ENCODE measurements at regions not wholly inside any gene's neighbourhood (a gene's known extent, or its start where the extent isn't known, plus 50 kb on each side); places are given as distances from the start of the nearest gene placed in this dataset.

DNA sequence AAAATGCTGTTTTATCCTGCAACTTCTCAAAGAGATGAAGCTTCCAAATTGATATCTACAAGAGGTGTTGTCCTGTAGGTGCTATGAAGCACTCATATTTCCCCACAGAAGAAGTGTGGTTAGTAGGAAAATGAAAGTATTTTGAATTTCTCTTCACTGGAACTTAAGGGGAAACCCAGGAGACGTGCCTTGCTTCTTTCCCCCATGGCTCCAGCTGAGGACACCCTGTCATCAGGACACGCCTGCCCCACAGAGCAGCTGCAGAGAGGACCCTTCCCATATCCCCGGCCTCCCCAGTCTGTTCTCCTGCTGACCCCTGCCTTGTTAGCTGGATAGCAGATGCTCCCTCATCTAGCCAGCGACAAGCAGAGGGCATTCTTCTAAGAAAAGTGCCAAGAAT lies 371.3 kb downstream of the COG6 start (continued):
- TF ChIP-seq CHAMP1 (IDR thresholded peaks at IDR 0.05) (no peak), MCM5 (IDR thresholded peaks at IDR 0.05; ENCODE audit: low read depth) (no peak)

- no peaks in the 10 kb centered on the region for H3K27me3 ChIP-seq (ENCODE audit: control insufficient read depth in 2 of 2, insufficient read depth in 2 of 2, low read length in 2 of 2)
- no peaks in the 10 kb centered on the region for H3K4me1 ChIP-seq (replicated peaks in 1 of 2; ENCODE audit: control insufficient read depth in 2 of 2, insufficient read depth in 2 of 2, low read length in 2 of 2)
- ChIA-PET CTCF (ENCODE audit: low intra/inter-chr PET ratio) (no interaction called here), POLR2A (interaction anchor here (0.6 kb wide), 1 partner anchor 592 kb away, joined by 3 read pairs; no protein-coding TSS in a partner anchor)
- no peaks in the 10 kb centered on the region for H3K79me2 ChIP-seq (ENCODE audit: control insufficient read depth, insufficient read depth, low read length)
- H2AFZ ChIP-seq (ENCODE audit: low read depth, low read length) = no peak overlapping the region
- no peak overlapping the region for H3K9ac ChIP-seq (ENCODE audit: insufficient read depth in 1 of 2, low read depth in 2 of 2, low read length in 2 of 2)
- H3K9me1 ChIP-seq (ENCODE audit: control insufficient read depth, insufficient read depth, low read length) = no peaks in the 10 kb centered on the region
- intact Hi-C loops (cut with micrococcal nuclease) (no loop called here), in situ Hi-C loops (cut with MboI) (no loop called here)
- BruUV-seq (replicated peaks) = no TSS peak
- no peak for ATAC-seq
- no peaks in the 10 kb centered on the region for H3K36me3 ChIP-seq (ENCODE audit: control insufficient read depth, insufficient read depth, low read length)
- no peak overlapping the region for H3K4me3 ChIP-seq
- no peaks in the 10 kb centered on the region for H4K20me1 ChIP-seq (replicated peaks; ENCODE audit: control insufficient read depth, insufficient read depth, low read length)
- WGBS (ENCODE audit: insufficient coverage, low coverage, missing lambda C conversion rate) = 0% methylated on average over 2 of the region's 2 CpGs
- no peak for FAIRE-seq
- H3K27ac ChIP-seq (ENCODE audit: extremely low read depth, low read depth, low read length) = no peak overlapping the region
- H3K4me2 ChIP-seq (ENCODE audit: insufficient read depth, low read length) = no peak overlapping the region
- no peak for DNase-seq (ENCODE audit: extremely low read depth in 1 of 4, low spot score in 3 of 4)
- H3K9me3 ChIP-seq (replicated peaks; ENCODE audit: control insufficient read depth, insufficient read depth, low read depth, low read length) = no peaks in the 10 kb centered on the region
- TF ChIP-seq MAFF (IDR thresholded peaks at IDR 0.05; ENCODE audit: low read length) = no peak
- no peak for TF ChIP-seq ID3 (CRISPR knock-in tag; IDR thresholded peaks at IDR 0.05)
- TF ChIP-seq ID3 (tag; IDR thresholded peaks at IDR 0.05) = no peak
- TF ChIP-seq BRD4 (IDR thresholded peaks at IDR 0.05) = no peak
- no peak for TF ChIP-seq ZNF717 (CRISPR knock-in tag; IDR thresholded peaks at IDR 0.05)
- no peak for TF ChIP-seq ADNP (tag; IDR thresholded peaks at IDR 0.05)
- TF ChIP-seq BMI1 (IDR thresholded peaks at IDR 0.05; ENCODE audit: low read length) = no peak
- no peak for TF ChIP-seq ARHGAP35 (IDR thresholded peaks at IDR 0.05; ENCODE audit: partially characterized antibody)
- TF ChIP-seq ZKSCAN8 (CRISPR knock-in tag; IDR thresholded peaks at IDR 0.05) = no peak
- TF ChIP-seq GATAD2A (IDR thresholded peaks at IDR 0.05) = no peak
- TF ChIP-seq, protein P1, sequence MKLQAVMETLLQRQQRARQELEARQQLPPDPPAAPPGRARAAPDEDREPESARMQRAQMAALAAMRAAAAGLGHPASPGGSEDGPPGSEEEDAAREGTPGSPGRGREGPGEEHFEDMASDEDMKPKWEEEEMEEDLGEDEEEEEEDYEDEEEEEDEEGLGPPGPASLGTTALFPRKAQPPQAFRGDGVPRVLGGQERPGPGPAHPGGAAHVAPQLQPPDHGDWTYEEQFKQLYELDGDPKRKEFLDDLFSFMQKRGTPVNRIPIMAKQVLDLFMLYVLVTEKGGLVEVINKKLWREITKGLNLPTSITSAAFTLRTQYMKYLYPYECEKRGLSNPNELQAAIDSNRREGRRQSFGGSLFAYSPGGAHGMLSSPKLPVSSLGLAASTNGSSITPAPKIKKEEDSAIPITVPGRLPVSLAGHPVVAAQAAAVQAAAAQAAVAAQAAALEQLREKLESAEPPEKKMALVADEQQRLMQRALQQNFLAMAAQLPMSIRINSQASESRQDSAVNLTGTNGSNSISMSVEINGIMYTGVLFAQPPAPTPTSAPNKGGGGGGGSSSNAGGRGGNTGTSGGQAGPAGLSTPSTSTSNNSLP (IDR thresholded peaks at IDR 0.05; ENCODE audit: borderline replicate concordance, low read depth, low read length) = no peak
- TF ChIP-seq, protein P2, sequence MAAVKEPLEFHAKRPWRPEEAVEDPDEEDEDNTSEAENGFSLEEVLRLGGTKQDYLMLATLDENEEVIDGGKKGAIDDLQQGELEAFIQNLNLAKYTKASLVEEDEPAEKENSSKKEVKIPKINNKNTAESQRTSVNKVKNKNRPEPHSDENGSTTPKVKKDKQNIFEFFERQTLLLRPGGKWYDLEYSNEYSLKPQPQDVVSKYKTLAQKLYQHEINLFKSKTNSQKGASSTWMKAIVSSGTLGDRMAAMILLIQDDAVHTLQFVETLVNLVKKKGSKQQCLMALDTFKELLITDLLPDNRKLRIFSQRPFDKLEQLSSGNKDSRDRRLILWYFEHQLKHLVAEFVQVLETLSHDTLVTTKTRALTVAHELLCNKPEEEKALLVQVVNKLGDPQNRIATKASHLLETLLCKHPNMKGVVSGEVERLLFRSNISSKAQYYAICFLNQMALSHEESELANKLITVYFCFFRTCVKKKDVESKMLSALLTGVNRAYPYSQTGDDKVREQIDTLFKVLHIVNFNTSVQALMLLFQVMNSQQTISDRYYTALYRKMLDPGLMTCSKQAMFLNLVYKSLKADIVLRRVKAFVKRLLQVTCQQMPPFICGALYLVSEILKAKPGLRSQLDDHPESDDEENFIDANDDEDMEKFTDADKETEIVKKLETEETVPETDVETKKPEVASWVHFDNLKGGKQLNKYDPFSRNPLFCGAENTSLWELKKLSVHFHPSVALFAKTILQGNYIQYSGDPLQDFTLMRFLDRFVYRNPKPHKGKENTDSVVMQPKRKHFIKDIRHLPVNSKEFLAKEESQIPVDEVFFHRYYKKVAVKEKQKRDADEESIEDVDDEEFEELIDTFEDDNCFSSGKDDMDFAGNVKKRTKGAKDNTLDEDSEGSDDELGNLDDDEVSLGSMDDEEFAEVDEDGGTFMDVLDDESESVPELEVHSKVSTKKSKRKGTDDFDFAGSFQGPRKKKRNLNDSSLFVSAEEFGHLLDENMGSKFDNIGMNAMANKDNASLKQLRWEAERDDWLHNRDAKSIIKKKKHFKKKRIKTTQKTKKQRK (IDR thresholded peaks at IDR 0.05; ENCODE audit: borderline replicate concordance, low read depth, low read length) = no peak
- TF ChIP-seq PPARD (CRISPR knock-in tag; IDR thresholded peaks at IDR 0.05) = no peak
- TF ChIP-seq TAF15 (IDR thresholded peaks at IDR 0.05; ENCODE audit: low read depth, low read length) = no peak
Observed at GRCh38 chr13:40028446-40028845, 373.0 kb downstream of the COG6 start.
